Kidney (tissue), 13 donors: ENCODE measurements at regions not wholly inside any gene's neighbourhood (a gene's known extent, or its start where the extent isn't known, plus 50 kb on each side); places are given as distances from the start of the nearest gene placed in this dataset.

Experiments used
- DNase-seq, 5 donors: peaks; one replicate each; pipeline ENCODE4 v3.0.0-alpha.2; 2013 to 2020
- FAIRE-seq: peaks from 2 replicates; lab custom pipeline; 2012; peaks lifted over from hg19 to GRCh38; lab: Jason Lieb, UNC
- H3K27ac ChIP-seq, 2 donors: one replicate each; pipeline ENCODE4 v1.7.0; 2013; ENCODE audit warnings: low read depth in 2 of 2, low read length in 2 of 2, inconsistent platforms in 1 of 2
- H3K27me3 ChIP-seq: one replicate; pipeline ENCODE4 v1.7.1; 2013; ENCODE audit warnings: low read length, inconsistent platforms; ENCODE audit not compliant: control insufficient read depth, insufficient read depth
- H3K36me3 ChIP-seq, 3 donors: one replicate each; pipeline versions ENCODE4 v1.7.0 to v1.7.1; 2013; ENCODE audit warnings: low read length in 3 of 3, control low read depth in 1 of 3, inconsistent platforms in 1 of 3; ENCODE audit not compliant: insufficient read depth in 3 of 3, control insufficient read depth in 2 of 3
- H3K4me1 ChIP-seq, 3 donors: one replicate each; pipeline versions ENCODE4 v1.7.0 to v1.7.1; 2013; ENCODE audit warnings: low read length in 3 of 3, inconsistent platforms in 1 of 3, low read depth in 1 of 3; ENCODE audit not compliant: control insufficient read depth in 2 of 3, insufficient read depth in 2 of 3
- H3K4me3 ChIP-seq, 3 donors: one replicate each; pipeline versions ENCODE4 v1.7.0 to v1.8.1; 2013; ENCODE audit warnings: low read length in 3 of 3, control low read depth in 1 of 3, inconsistent platforms in 1 of 3
- H3K9ac ChIP-seq, 3 donors: one replicate each; pipeline versions ENCODE4 v1.7.0 to v1.7.1; 2013; ENCODE audit warnings: low read length in 3 of 3, control low read depth in 1 of 3, inconsistent platforms in 1 of 3
- H3K9me3 ChIP-seq, 3 donors: one replicate each; pipeline versions ENCODE4 v1.7.0 to v1.7.1; 2013; ENCODE audit warnings: low read length in 3 of 3, control low read depth in 1 of 3, inconsistent platforms in 1 of 3; ENCODE audit not compliant: control insufficient read depth in 2 of 3, insufficient read depth in 1 of 3
- intact Hi-C: fragments of 100-400 bp; cut with DNase I; formaldehyde crosslinking; loops from one replicate; pipeline ENCODE4 v1.11.1; 2022
- TF ChIP-seq, protein P1 (sequence below): IDR thresholded peaks from 3 replicates; pipeline ENCODE4 v1.5.1; 2012; ENCODE audit warnings: mild to moderate bottlenecking, moderate library complexity, borderline replicate concordance; ENCODE audit not compliant: insufficient read depth; ENCODE audit errors: extremely low read depth
- donor health status: control.
- donor health status: control.
- donor health status: control.
- donor health status: control.
- donor health status: control.
- donor health status: DM: yes; HTN: yes; CAD: no.
- donor health status: Normal renal cell carcinoma (clear cell type).

DNA sequence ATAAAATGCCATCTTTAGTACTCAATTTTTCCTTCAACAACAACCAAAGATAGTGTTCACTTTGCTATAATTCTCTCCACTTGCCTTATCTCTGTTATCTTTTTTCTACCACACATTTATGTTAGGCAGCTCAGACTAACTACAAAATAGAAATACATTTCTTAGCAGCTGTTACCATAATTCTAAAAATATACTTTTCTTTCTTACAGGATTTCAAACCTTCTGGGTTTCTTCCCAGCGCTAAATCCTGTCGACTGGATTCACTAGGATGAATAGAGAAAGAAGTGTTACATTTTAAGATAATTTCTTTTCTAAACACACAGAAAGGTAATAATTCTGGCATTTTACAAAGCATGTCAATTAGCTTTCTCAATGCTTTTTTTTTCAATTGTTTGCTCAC lies 105.5 kb upstream of the GK2 start:
- Histone ChIP-seq H3K9me3 (no peaks in the 10 kb centered on the region), H3K9ac (no peak overlapping the region), H3K27me3 (no peaks in the 10 kb centered on the region), H3K27ac (no peak overlapping the region), H3K4me3 (no peak overlapping the region), H3K36me3 (no peaks in the 10 kb centered on the region), H3K4me1 (no peaks in the 10 kb centered on the region)
- DNase-seq (no peak), FAIRE-seq (no peak)
- TF ChIP-seq, protein P1, sequence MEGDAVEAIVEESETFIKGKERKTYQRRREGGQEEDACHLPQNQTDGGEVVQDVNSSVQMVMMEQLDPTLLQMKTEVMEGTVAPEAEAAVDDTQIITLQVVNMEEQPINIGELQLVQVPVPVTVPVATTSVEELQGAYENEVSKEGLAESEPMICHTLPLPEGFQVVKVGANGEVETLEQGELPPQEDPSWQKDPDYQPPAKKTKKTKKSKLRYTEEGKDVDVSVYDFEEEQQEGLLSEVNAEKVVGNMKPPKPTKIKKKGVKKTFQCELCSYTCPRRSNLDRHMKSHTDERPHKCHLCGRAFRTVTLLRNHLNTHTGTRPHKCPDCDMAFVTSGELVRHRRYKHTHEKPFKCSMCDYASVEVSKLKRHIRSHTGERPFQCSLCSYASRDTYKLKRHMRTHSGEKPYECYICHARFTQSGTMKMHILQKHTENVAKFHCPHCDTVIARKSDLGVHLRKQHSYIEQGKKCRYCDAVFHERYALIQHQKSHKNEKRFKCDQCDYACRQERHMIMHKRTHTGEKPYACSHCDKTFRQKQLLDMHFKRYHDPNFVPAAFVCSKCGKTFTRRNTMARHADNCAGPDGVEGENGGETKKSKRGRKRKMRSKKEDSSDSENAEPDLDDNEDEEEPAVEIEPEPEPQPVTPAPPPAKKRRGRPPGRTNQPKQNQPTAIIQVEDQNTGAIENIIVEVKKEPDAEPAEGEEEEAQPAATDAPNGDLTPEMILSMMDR, result no peak
- intact Hi-C loops, result no loop called here

DNA sequence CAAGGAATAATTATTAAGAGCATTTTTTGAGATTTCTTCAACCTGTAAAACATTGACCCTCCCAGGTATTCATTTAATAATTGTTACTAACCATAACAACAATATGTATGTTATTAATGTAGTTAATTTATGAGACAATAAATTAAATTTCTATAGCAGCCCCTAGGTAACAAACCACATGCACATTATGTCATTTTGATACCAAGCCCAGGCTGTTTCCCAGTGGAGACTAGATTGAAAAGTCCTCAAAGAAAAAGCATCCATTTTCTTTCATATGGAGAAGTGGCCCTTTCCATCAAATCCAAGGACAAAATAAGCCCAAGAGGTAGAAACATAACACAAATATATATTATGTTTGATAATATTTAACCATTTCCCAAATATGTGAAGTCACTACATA lies 104.3 kb upstream of the GK2 start:
- no peak overlapping the region for H3K27ac ChIP-seq
- no peak for DNase-seq
- intact Hi-C loops, result no loop called here
- no peaks in the 10 kb centered on the region for H3K4me1 ChIP-seq
- no peaks in the 10 kb centered on the region for H3K27me3 ChIP-seq
- no peak overlapping the region for H3K4me3 ChIP-seq
- H3K9me3 ChIP-seq, result no peaks in the 10 kb centered on the region
- TF ChIP-seq, protein P1, result no peak
- no peaks in the 10 kb centered on the region for H3K36me3 ChIP-seq
- FAIRE-seq, result no peak
- no peak overlapping the region for H3K9ac ChIP-seq

DNA sequence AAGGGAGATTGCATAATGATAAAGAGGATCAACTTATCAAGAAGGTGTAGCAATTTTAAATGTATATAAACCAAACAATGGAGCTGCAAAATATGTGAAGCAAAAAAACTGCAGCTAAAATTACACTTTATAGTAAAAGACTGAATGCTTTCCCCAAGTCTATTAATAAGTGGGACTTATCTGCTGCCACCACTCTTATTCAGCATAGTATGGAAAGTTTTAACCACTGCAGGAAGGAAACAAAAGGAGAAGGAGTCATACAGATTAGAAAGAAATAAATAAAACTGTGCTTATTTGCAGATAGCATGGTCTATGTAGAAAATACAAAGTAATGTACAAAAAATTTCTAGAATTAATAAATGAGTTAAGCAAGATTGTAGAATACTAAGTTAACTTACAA lies 94.1 kb upstream of the GK2 start:
- Histone ChIP-seq H3K27me3 (no peaks in the 10 kb centered on the region), H3K27ac (no peak overlapping the region), H3K4me1 (no peaks in the 10 kb centered on the region), H3K4me3 (no peak overlapping the region), H3K9ac (no peak overlapping the region), H3K36me3 (no peaks in the 10 kb centered on the region), H3K9me3 (no peaks in the 10 kb centered on the region)
- intact Hi-C loops, result no loop called here
- TF ChIP-seq, protein P1, result no peak
- no peak for FAIRE-seq
- no peak for DNase-seq

DNA sequence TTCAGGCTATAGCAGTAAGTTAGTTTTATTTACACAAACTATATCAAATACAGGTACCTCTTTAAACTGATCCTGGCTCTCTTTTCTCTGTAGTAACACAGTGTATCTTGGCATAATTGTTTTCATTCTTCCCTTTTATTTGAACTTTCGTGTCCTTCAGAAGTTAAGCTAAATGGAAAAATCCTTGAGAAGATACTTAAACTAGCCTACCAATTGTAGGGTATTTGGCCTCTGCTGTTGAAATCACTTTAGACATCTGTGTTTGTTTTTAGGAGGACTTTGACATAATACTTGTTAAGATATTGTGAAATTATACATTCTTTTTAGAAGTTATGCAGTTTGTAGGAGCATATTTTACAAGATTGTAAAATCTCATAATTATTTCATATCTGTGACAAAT lies 90.3 kb upstream of the GK2 start:
- no peaks in the 10 kb centered on the region for H3K36me3 ChIP-seq
- H3K27me3 ChIP-seq, result no peaks in the 10 kb centered on the region
- no peaks in the 10 kb centered on the region for H3K9me3 ChIP-seq
- no peak overlapping the region for H3K4me3 ChIP-seq
- H3K27ac ChIP-seq, result no peak overlapping the region
- no peaks in the 10 kb centered on the region for H3K4me1 ChIP-seq
- H3K9ac ChIP-seq, result no peak overlapping the region
- intact Hi-C loops, result no loop called here
- TF ChIP-seq, protein P1, result no peak
- FAIRE-seq, result no peak
- no peak for DNase-seq
